Testis (tissue), 2 donors: ENCODE measurements at regions not wholly inside any gene's neighbourhood (a gene's known extent, or its start where the extent isn't known, plus 50 kb on each side); places are given as distances from the start of the nearest gene placed in this dataset.
"Not testable (repeated sequence)": the region's sequence is repeated elsewhere in the genome, so short reads cannot be mapped to it uniquely, and the experiment has no call there.

Source experiments
- DNase-seq: peaks from one replicate; pipeline ENCODE4 v3.0.0-alpha.2; 2019
- H3K27ac ChIP-seq, 2 donors: fragments of 200-600 bp; sonication (generic); one replicate each; pipeline ENCODE4 v1.5.1; 2019
- H3K27me3 ChIP-seq: fragments of 200-600 bp; sonication (generic); one replicate; pipeline ENCODE4 v1.5.1; 2019
- H3K36me3 ChIP-seq: fragments of 200-600 bp; sonication (generic); one replicate; pipeline ENCODE4 v1.5.1; 2017; ENCODE audit warnings: low read depth; ENCODE audit errors: missing control alignments
- H3K4me1 ChIP-seq: fragments of 200-600 bp; sonication (generic); one replicate; pipeline ENCODE4 v1.5.1; 2019
- H3K4me3 ChIP-seq, 2 donors: fragments of 200-600 bp; sonication (generic); one replicate each; pipeline ENCODE4 v1.5.1; 2017 to 2019
- H3K9me3 ChIP-seq: fragments of 200-600 bp; sonication (generic); one replicate; pipeline ENCODE4 v1.5.1; 2017
- POLR2A ChIP-seq: fragments of 450-650 bp; IDR thresholded peaks from one replicate; pipeline ENCODE4 v1.6.1; 2017; ENCODE audit warnings: antibody characterized with exemption, mild to moderate bottlenecking, moderate library complexity
- WGBS, 2 donors: methylation state at CpG; one replicate each; pipeline ENCODE4 v1.1.5; 2018; 5-methylcytosine and 5-hydroxymethylcytosine counted together
- intact Hi-C: fragments of 100-400 bp; cut with DNase I; formaldehyde crosslinking; loops from one replicate; pipeline ENCODE4 v1.15.1; 2023; ENCODE audit warnings: low total_unique reads
- TF ChIP-seq, protein P1 (sequence below), 3 experiments: fragments of 450-650 bp in 2 of 3; fragments of 200-600 bp in 1 of 3; sonication (generic) in 1 of 3; IDR thresholded peaks; one replicate each; pipeline ENCODE4 v1.5.1; 2016 to 2019; ENCODE audit warnings: antibody characterized with exemption in 3 of 3, mild to moderate bottlenecking in 2 of 3, moderate library complexity in 1 of 3

GRCh38 chr12:13404631-13405473, 208.3 kb downstream of the EMP1 start:
- intact Hi-C loops, result no loop called here
- WGBS, 2 donors, result 53 to 56% methylated on average over 13 of the region's 13 CpGs
- H3K4me3 ChIP-seq, result no peak overlapping the region

DNA sequence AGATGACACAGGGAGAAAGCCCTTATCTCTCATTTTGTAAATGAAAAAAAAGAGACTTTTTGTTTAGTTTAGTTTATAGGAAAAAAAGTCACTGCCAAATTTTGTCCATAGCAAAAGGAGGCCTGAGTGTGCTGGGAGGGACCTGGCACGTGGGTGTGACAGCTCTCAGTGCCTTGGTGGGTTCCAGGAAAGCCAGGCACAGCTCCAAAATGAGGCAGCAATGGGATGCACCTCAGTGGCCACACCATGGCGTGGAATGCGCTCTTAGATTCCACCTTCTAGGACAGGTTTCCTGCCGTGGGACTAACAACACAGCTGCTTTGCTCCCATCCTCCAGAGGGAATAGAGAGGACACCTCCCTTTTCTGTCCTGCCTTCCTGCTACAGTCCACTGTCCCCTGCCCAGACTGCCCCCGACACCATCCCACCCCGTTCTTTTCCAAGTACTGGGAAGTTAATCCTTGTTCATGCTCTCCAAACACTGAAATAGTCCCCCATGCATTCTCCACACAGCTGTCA, 207.6 kb downstream of the EMP1 start:
- 28 to 47% methylated on average over 6 of the region's 6 CpGs for WGBS, 2 donors
- H3K4me3 ChIP-seq, result no peak overlapping the region

More at GRCh38 chr12:13404631-13405473, 208.3 kb downstream of the EMP1 start:
- no peak for DNase-seq
- no peaks in the 10 kb centered on the region for H3K9me3 ChIP-seq
- TF ChIP-seq POLR2A, result no peak
- TF ChIP-seq, protein P1, sequence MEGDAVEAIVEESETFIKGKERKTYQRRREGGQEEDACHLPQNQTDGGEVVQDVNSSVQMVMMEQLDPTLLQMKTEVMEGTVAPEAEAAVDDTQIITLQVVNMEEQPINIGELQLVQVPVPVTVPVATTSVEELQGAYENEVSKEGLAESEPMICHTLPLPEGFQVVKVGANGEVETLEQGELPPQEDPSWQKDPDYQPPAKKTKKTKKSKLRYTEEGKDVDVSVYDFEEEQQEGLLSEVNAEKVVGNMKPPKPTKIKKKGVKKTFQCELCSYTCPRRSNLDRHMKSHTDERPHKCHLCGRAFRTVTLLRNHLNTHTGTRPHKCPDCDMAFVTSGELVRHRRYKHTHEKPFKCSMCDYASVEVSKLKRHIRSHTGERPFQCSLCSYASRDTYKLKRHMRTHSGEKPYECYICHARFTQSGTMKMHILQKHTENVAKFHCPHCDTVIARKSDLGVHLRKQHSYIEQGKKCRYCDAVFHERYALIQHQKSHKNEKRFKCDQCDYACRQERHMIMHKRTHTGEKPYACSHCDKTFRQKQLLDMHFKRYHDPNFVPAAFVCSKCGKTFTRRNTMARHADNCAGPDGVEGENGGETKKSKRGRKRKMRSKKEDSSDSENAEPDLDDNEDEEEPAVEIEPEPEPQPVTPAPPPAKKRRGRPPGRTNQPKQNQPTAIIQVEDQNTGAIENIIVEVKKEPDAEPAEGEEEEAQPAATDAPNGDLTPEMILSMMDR (IDR thresholded peaks at IDR 0.05), result no peak
- no peaks in the 10 kb centered on the region for H3K4me1 ChIP-seq
- no peaks in the 10 kb centered on the region for H3K36me3 ChIP-seq
- H3K27me3 ChIP-seq, result no peaks in the 10 kb centered on the region
- H3K27ac ChIP-seq, result no peak overlapping the region

GRCh38 chr12:13391375-13391774, 194.8 kb downstream of the EMP1 start:
- WGBS, 2 donors, result 77% methylated on average over 2 of the region's 2 CpGs
- not testable (repeated sequence) for H3K27me3 ChIP-seq, H3K4me1 ChIP-seq

More for the DNA sequence above, 207.6 kb downstream of the EMP1 start:
- Histone ChIP-seq H3K9me3 (no peaks in the 10 kb centered on the region), H3K36me3 (no peaks in the 10 kb centered on the region), H3K27ac (no peak overlapping the region), H3K27me3 (no peaks in the 10 kb centered on the region), H3K4me1 (no peaks in the 10 kb centered on the region)
- no peak for DNase-seq
- intact Hi-C loops, result no loop called here
- TF ChIP-seq POLR2A, result no peak
- TF ChIP-seq, protein P1 (IDR thresholded peaks at IDR 0.05), result no peak

DNA sequence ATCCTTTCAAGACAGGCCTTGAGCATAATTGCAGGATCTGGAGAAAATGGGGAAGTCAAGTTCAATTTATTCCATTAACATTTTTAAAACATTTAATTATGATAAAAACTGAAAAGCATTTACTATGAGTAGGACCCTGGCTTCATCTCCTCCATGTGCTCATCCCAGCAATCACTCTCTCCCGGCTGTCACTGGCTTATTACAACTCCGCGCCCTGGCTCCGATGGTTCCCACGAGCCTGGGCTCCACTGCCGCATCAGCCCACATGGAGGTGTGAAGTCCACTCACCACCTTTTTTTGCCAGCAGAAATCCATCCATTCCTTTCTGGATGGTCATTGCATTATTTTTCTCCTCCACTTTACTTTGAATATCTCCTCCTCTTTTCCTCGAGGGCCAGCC, 194.4 kb downstream of the EMP1 start:
- Histone ChIP-seq H3K9me3 (no peaks in the 10 kb centered on the region), H3K4me3 (no peak overlapping the region), H3K27me3 (no peaks in the 10 kb centered on the region), H3K4me1 (no peaks in the 10 kb centered on the region), H3K27ac (no peak overlapping the region), H3K36me3 (no peaks in the 10 kb centered on the region)
- DNase-seq, result no peak
- intact Hi-C loops, result no loop called here
- TF ChIP-seq, protein P1 (IDR thresholded peaks at IDR 0.05), result no peak
- WGBS, 2 donors, result 65 to 82% methylated on average over 7 of the region's 7 CpGs

More at GRCh38 chr12:13391375-13391774, 194.8 kb downstream of the EMP1 start:
- H3K36me3 ChIP-seq, H3K27ac ChIP-seq, DNase-seq, intact Hi-C loops, H3K4me3 ChIP-seq, H3K9me3 ChIP-seq: not testable (repeated sequence)

DNA sequence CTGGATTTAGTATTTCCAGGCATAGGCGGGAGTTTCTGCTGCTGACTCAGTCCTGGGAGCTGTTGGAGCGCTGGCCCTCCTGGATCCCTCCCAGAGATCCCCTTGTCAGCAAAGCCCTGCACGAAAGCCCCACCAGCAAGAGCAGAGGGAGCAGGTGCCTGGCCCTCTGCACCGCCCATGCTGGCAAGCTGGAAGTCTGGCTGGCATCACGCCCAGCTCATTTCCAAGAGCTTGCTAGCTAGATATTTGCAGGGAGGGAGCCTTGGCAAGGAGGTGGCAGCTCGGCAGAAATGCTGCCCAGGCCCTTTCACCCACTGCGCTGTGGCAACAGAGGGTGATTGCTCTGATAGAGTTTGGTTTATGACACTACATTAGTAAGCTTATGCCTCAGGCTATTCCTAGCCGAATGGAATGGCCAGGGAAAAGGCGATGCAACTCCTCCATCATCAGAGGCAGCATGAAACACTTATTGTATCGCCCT, 193.9 kb downstream of the EMP1 start:
- Histone ChIP-seq H3K27ac (no peak overlapping the region), H3K4me3 (no peak overlapping the region), H3K9me3 (no peaks in the 10 kb centered on the region), H3K36me3 (no peaks in the 10 kb centered on the region), H3K4me1 (no peaks in the 10 kb centered on the region), H3K27me3 (no peaks in the 10 kb centered on the region)
- 39 to 62% methylated on average over 9 to 10 of the region's 10 CpGs for WGBS, 2 donors
- peak; percentile 85 for DNase-seq
- TF ChIP-seq, protein P1 (IDR thresholded peaks at IDR 0.05), result no peak
- no peak for TF ChIP-seq POLR2A
- intact Hi-C loops, result no loop called here
